Panc1 (cell line): ENCODE measurements at regions not wholly inside any gene's neighbourhood (a gene's known extent, or its start where the extent isn't known, plus 50 kb on each side); places are given as distances from the start of the nearest gene placed in this dataset.

Experiments used
- ATAC-seq: fragments of 200-7000 bp; cut with Tn5 transposase; 2 replicates; pipeline ENCODE4 v1.9.1; 2020; ENCODE audit warnings: mild to moderate bottlenecking, moderate library complexity
- BruUV-seq: library from RNA; stranded (reverse); fragments of 400-500 nt; replicated peaks from 2 replicates; lab custom pipeline; 2021; lab: Mats Ljungman, UMichigan
- CTCF ChIA-PET: fragments of 300-600 bp; sonication (Branson Sonifier 250); formaldehyde crosslinking; loops from one replicate; lab custom pipeline; 2022; ENCODE audit warnings: antibody characterized with exemption; lab: Charles Lee
- POLR2A ChIA-PET: fragments of 300-600 bp; sonication (Branson Sonifier 250); formaldehyde crosslinking; loops from one replicate; lab custom pipeline; 2022; ENCODE audit warnings: antibody characterized with exemption; lab: Charles Lee
- DNase-seq: peaks from one replicate; pipeline ENCODE4 v3.0.0-alpha.2; 2010; ENCODE audit warnings: low read depth, low spot score
- H3K27ac ChIP-seq: 2 replicates; pipeline ENCODE4 v1.5.1; 2011; ENCODE audit warnings: mild to moderate bottlenecking, low read length, inconsistent platforms
- H3K27me3 ChIP-seq: fragments of 200-500 bp; sonication (Bioruptor generic); 2 replicates; pipeline ENCODE4 v1.6.0; 2014; ENCODE audit warnings: low read length, inconsistent platforms; ENCODE audit not compliant: control insufficient read depth, insufficient read depth
- H3K36me3 ChIP-seq: fragments of 200-500 bp; sonication (Bioruptor generic); 2 replicates; pipeline ENCODE4 v1.5.1; 2014; ENCODE audit warnings: inconsistent platforms, mild to moderate bottlenecking, low read length, moderate library complexity; ENCODE audit not compliant: control insufficient read depth, insufficient read depth
- H3K4me1 ChIP-seq: 2 replicates; pipeline ENCODE4 v1.5.1; 2011; ENCODE audit warnings: inconsistent platforms, mild to moderate bottlenecking, low read length, moderate library complexity; ENCODE audit not compliant: control insufficient read depth, insufficient read depth
- H3K4me3 ChIP-seq, 2 experiments: 2 replicates each; pipeline ENCODE4 v1.5.1; 2011 to 2012; ENCODE audit warnings: low read depth in 2 of 2, low read length in 2 of 2, mild to moderate bottlenecking in 2 of 2, inconsistent platforms in 1 of 2, moderate library complexity in 1 of 2
- H3K9me3 ChIP-seq: fragments of 200-500 bp; sonication (Bioruptor generic); 2 replicates; pipeline ENCODE4 v1.5.1; 2014; ENCODE audit warnings: low read depth, mild to moderate bottlenecking, inconsistent platforms, low read length, moderate library complexity; ENCODE audit not compliant: control insufficient read depth, insufficient read depth
- CTCF ChIP-seq: fragments of 450-650 bp; IDR thresholded peaks from 2 replicates; pipeline ENCODE4 v1.5.1; 2017; ENCODE audit warnings: mild to moderate bottlenecking
- POLR2AphosphoS5 ChIP-seq: IDR thresholded peaks from 2 replicates; pipeline ENCODE4 v1.6.1; 2012; ENCODE audit warnings: mild to moderate bottlenecking, low read depth, low read length, moderate library complexity
- REST ChIP-seq, 2 experiments: IDR thresholded peaks; 2 replicates each; pipeline ENCODE4 v1.6.1; 2011 to 2012; ENCODE audit warnings: low read depth in 2 of 2, control low read depth in 1 of 2, low read length in 1 of 2, mild to moderate bottlenecking in 1 of 2, moderate library complexity in 1 of 2; ENCODE audit not compliant: insufficient read depth in 1 of 2
- SIN3A ChIP-seq: IDR thresholded peaks from 2 replicates; pipeline ENCODE4 v1.6.1; 2012; ENCODE audit warnings: low read depth, mild to moderate bottlenecking, low read length, moderate library complexity, borderline replicate concordance; ENCODE audit not compliant: insufficient read depth
- TCF7L2 ChIP-seq: IDR thresholded peaks from 2 replicates; pipeline ENCODE4 v1.6.1; 2011; ENCODE audit warnings: mild to moderate bottlenecking, low read depth, low read length, inconsistent platforms
- in situ Hi-C: cut with HindIII; loops from 2 replicates; pipeline ENCODE4 v1.10.0; 2016; ENCODE audit warnings: low sequenced_read_pairs, low pct_unique_long_range_greater_than_20kb
- intact Hi-C: fragments of 100-400 bp; cut with micrococcal nuclease; formaldehyde crosslinking; loops from one replicate; pipeline ENCODE4 v1.10.0; 2022; ENCODE audit not compliant: unreplicated experiment

DNA sequence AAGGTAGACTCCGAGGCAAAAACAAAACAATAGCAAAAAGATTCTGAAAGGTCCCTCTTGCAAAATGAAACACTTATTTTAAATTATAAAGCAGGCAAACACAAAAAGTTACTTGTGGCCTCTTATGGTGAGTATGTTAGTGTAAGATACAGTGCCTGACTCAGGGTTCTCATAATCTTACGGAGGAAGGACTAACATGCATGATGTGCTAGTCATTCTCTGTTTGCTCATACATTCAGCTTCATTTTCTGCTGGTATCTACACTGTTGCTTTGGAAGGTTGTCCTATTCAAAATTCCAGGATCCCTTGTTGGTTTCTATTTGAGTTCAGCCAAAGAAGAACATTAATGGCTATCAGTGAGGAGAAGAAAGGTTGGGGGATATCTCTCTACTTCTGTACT, 249.1 kb upstream of the FAM47A start:
- no peak for ATAC-seq
- no peak for DNase-seq
- TF ChIP-seq CTCF (no peak), POLR2AphosphoS5 (no peak), TCF7L2 (no peak)
- ChIA-PET CTCF (no interaction called here), POLR2A (no interaction called here)
- H3K9me3 ChIP-seq, result no peaks in the 10 kb centered on the region
- H3K27me3 ChIP-seq, result no peaks in the 10 kb centered on the region
- intact Hi-C loops (no loop called here), in situ Hi-C loops (no loop called here)
- no peaks in the 10 kb centered on the region for H3K4me1 ChIP-seq
- no peaks in the 10 kb centered on the region for H3K36me3 ChIP-seq
- no TSS peak for BruUV-seq
- H3K27ac ChIP-seq, result no peak overlapping the region
- H3K4me3 ChIP-seq, result no peak overlapping the region

- no peak for ATAC-seq
- H3K4me3 ChIP-seq, result no peak overlapping the region
- no peaks in the 10 kb centered on the region for H3K27me3 ChIP-seq
- CTCF ChIA-PET, result no interaction called here
- H3K27ac ChIP-seq, result no peak overlapping the region
- BruUV-seq, result no TSS peak
- H3K4me1 ChIP-seq, result no peaks in the 10 kb centered on the region
- no peaks in the 10 kb centered on the region for H3K9me3 ChIP-seq
- TF ChIP-seq POLR2AphosphoS5 (no peak), SIN3A (no peak), REST (IDR thresholded peaks at IDR 0.05; ENCODE audit: insufficient read depth in 1 of 2, low read depth in 2 of 2, low read length in 1 of 2) (no peak), CTCF (no peak), TCF7L2 (no peak)
- in situ Hi-C loops (no loop called here), intact Hi-C loops (no loop called here)
- H3K36me3 ChIP-seq, result no peaks in the 10 kb centered on the region
- no peak for DNase-seq
- POLR2A ChIA-PET, result no interaction called here
Observed at GRCh38 chrX:34379891-34380290, 247.8 kb upstream of the FAM47A start.
